ENCODE measurements at regions not wholly inside any gene's neighbourhood (a gene's known extent, or its start where the extent isn't known, plus 50 kb on each side); places are given as distances from the start of the nearest gene placed in this dataset.

DNA sequence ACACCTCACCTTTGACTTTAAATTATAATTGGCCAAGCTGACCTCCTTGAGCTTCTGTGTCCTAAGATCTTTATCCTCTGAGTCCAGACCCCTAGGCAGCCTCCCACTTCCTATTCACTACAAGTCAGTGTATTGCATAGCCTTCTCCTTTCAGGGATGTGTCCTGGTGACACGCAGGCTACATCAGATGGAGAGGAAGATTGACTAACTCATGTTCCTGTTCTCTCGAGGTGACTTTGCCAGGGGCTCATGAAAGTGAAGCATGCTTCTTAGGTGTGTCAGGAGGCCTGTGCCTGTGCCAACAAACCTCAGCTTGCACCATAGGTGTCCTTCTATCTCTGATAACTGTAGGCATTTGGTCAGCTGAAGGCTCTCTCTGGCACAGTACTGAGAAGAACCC lies 195.7 kb upstream of the HS3ST1 start:
- no peak for DNase-seq

DNA sequence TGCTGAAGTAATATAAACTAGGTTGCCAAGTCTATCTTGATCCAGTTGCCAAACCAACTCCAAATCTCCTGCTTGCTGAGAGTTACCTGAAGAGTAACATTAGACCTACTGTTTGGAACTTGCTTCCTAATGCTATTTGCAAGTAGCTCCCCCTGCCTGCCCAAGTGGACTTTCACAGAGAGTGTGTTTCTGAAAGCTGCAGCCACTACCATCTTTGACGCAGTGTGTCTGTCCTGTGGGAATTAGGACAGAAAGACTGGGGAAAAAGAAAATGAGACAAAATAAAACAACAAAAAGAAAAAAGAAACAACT lies 195.0 kb upstream of the HS3ST1 start:
- peak; percentile 9 for DNase-seq

DNA sequence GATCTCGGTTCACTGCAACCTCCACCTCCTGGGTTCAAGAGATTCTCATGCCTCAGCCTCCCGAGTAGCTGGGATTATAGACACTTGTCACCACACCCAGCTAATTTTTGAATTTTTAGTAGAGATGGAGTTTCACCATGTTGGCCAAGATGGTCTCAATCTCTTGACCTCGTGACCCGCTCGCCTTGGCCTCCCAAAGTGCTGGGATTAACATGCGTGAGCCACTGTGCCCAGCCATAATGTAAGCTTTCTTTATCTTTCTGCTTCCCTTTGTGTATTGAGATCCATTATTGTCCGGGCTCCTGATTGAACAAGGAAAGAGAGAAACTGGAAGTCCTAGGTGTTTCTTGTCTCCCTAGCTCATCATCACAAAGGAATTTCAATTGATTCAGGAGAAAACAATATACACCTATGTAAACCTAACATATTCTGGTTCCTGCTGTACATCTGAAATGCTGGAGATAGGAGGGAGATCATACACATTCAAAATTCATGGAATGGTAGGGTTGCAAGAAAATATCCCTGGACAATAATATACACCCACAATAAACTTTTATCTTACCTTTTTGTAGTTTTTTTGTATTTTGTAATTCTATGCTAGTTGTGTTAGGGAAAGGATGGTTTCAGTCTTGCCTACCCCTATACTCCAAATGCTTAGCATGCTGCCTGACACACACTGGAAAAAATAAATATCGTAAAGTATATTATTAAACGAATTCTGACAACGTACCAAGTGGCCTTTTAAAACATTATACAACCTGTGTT lies 194.4 kb upstream of the HS3ST1 start:
- DNase-seq, result no peak

- DNase-seq, result no peak
Measured at GRCh38 chr4:11620861-11621260, 192.2 kb upstream of the HS3ST1 start.

GRCh38 chr4:11618666-11619282 lies 190.1 kb upstream of the HS3ST1 start:
- no peak for DNase-seq

- no peak for DNase-seq
Measured at GRCh38 chr4:11616856-11617255, 188.2 kb upstream of the HS3ST1 start.

DNA sequence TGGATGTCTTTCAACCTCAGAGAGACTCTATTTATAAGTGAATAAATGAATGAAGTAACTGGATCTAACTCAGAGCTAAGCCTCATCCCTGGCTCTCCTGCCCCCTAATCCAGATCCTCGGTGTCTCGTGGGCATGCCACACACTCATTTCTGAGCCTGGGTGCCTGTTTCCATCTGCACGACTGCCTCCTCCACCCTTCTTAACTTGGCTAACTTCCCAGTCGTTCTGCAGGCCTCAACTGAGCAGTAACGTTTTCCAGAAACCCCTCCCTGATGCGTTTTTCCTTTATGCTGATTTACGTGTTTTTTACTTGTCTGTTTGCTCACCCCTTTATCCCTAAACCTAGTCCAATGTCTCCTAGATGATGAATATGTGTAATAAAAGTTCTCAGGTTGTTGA lies 186.9 kb upstream of the HS3ST1 start:
- DNase-seq, result no peak

GRCh38 chr4:11614426-11614825 lies 185.7 kb upstream of the HS3ST1 start:
- DNase-seq, result no peak

DNA sequence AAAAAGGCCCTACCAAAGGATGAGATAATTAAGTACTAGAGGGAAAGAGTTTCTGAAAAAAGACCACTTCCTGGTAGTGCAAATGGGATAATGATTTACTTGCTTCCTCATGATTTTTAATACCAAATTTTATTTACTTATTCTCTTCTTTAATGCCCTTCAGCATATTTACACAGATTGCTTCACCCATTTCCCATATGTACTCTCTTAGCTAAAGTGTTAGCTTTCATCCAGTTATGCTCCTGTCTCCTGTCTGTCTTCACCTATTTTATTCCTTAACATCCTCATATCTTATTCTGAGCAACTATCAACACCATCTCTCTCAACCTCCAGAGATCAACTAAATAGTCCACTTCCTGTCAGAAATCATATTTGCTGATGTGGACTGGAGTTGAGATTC lies 183.2 kb upstream of the HS3ST1 start:
- DNase-seq, result no peak

DNA sequence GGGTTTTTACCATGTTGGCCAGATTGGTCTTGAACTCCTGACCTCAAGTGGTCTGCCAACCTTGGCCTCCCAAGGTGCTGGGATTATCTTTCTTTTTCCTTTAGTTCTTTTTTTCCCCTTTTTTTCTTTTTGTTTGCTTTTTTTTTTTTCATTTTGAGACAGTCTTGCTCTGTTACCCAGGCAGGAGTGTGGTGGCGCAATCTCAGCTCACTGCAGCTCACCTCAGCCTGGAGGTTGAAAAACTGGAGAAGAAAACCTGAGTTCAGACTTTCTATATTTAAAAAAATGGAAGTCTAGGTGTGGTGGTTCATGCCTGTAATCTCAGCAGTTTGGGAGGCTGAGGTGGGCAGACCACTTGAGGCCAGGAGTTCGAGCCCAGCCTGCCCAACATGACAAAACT lies 181.1 kb upstream of the HS3ST1 start:
- no peak for DNase-seq

- no peak for DNase-seq
Measured at GRCh38 chr4:11608992-11609391, 180.3 kb upstream of the HS3ST1 start.

- DNase-seq, result no peak
Measured at GRCh38 chr4:11606078-11606477, 177.4 kb upstream of the HS3ST1 start.

- DNase-seq, result no peak
Measured at GRCh38 chr4:11605597-11605996, 176.9 kb upstream of the HS3ST1 start.

DNA sequence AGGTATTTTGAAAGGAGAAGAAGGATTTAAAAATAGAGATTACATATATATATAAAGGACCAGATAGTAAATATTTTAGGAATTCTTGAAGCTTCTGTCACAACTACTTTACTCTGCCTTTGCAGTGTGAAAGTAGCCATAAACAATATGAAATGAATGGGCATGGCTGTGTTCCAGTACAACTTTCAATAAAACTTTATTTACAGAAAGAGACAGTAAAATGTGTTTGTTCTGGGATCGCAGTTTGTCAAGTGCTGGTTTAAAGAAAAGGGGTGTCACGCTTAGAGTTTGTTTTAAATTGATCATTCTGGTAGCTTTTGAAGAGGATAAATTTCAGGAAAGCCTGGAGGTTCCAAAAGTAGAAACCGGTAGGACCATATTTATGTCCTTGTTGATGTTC lies 176.1 kb upstream of the HS3ST1 start:
- DNase-seq, result no peak

DNA sequence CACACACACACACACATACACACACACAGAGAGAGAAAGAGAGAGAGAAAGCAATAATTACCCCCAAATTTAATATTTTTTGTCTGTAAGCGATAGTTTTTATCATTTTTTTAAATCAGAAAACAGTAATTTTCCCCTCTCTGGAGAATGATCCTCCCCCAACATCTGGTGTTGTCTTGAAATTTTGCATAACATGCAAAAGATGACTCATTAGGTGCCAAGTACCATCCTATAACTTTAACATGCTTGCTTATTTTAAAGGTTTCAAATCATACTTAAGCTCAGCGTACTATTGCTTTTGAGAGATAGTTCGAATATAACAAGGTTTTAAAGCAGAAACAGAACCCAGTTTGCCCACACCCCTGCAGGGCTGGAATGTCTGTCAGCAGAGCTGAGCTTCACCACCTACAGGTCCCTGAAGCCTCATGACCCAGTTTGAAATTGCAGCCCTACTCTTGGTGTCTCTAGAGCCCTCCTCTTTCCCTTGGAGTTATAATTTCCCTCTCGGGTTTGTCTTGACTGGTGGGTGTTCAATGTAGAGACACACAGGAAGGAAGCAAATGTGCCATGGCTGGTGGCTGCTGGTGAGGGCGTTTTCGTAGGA lies 175.0 kb upstream of the HS3ST1 start:
- no peak for DNase-seq

- DNase-seq, result no peak
Measured at GRCh38 chr4:11602606-11603340, 174.1 kb upstream of the HS3ST1 start.

GRCh38 chr4:11599064-11599463 lies 170.4 kb upstream of the HS3ST1 start:
- no peak for DNase-seq

- DNase-seq, result no peak
Measured at GRCh38 chr4:11598591-11598990, 169.9 kb upstream of the HS3ST1 start.

DNA sequence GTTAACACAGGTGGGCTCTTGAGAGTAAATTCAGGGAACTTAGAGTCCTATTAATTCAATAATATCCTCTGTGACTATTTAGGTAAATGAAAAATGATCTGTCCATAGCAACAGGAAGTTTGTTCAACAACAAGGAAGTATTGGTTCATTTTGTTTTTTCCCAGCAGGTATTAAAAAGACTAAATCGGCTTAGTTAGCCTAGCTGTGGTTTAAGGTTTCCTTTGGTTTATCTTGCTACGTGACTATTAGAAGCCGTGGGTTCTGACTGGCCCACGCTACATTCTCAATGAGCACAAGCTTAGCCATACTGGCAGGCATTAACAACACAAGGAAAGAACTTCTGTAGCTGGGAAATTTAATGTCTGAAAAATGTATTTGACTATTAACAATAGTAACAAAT lies 168.8 kb upstream of the HS3ST1 start:
- DNase-seq, result no peak

DNA sequence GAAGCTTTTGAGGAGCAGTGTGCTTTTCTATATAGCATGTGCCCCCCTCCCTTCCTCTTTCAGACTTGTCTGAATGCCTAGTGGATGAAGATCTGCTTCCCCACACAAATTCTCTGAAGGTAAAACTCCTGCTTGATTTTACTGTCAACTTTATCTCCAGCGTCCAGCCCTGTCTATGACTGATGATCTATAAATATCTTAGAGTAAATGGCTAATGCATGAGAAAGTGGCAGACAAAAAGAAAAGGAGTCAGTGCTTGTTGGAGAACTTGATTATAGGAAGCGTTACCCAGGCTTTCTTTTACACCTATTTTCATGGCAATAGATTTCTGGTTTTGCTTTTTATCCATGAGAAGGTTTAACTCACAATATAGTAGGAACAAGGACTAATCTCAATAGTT lies 168.3 kb upstream of the HS3ST1 start:
- DNase-seq, result no peak

DNA sequence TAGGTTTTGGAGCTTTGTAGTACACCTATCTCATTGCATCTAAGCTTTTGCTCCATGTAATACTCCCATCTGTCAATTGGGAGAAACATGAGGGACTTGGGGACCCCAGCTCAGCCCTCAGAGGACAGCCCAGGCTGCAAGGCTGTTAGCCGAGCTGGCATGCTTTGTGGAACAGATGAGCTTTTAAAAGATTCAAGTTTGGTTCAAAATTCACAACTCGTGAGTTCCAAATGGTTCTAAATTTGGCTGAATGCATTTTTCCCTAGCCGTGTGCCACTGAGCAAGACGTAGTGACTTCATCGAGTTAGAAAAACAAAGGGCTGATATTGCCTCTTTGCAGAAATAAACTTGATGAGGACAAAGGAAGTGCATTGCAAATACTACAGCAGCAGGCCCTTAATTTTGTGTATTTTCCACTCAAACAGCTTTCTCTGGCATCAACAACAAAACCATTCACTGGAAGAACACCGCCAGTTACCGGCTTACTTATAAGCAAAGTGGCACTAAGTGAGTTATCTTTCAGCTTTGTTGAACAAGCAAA lies 165.0 kb upstream of the HS3ST1 start:
- no peak for DNase-seq

DNA sequence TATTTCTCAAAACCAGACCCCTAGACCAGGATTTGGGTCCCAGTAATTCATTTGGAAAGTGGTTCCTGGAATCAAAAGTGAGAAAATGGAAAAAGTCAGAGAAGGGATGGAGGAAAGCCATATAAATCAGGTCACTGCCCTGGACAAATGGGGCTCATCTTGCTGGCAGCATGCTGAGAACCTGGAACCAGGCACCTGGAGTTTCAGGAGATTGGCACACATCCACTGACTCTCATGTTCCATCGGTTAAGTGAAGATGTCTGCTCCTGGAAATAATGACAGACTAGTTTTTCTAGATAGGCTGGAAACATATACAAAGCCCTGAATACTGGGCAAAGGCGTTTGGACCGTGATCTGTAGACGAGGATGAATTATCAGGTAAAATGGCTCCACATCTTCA lies 163.6 kb upstream of the HS3ST1 start:
- no peak for DNase-seq

GRCh38 chr4:11590132-11590531 lies 161.4 kb upstream of the HS3ST1 start:
- DNase-seq, result no peak
